HCT116 (cell line): ENCODE measurements at regions not wholly inside any gene's neighbourhood (a gene's known extent, or its start where the extent isn't known, plus 50 kb on each side); places are given as distances from the start of the nearest gene placed in this dataset.

Experiments
- ATAC-seq: fragments of 200-7000 bp; cut with Tn5 transposase; 2 replicates; pipeline ENCODE4 v1.9.1; 2020; ENCODE audit warnings: mild to moderate bottlenecking, moderate library complexity
- BruUV-seq: library from RNA; stranded (reverse); fragments of 400-500 nt; replicated peaks from 2 replicates; lab custom pipeline; 2021; lab: Mats Ljungman, UMichigan
- CTCF ChIA-PET: fragments of 300-600 bp; sonication (Branson Sonifier 250); formaldehyde crosslinking; loops from one replicate; lab custom pipeline; 2021; ENCODE audit warnings: antibody characterized with exemption; lab: Charles Lee
- POLR2A ChIA-PET: fragments of 300-600, 350-600 bp; sonication (Branson Sonifier 250); formaldehyde crosslinking; loops from one replicate; lab custom pipeline; 2021; ENCODE audit warnings: antibody characterized with exemption; lab: Charles Lee
- RAD21 ChIA-PET, 2 experiments: fragments of 300-600 bp; sonication (Branson Sonifier 250); formaldehyde crosslinking; loops; one replicate each; lab custom pipeline; 2023; ENCODE audit warnings: low total read pairs in 2 of 2; ENCODE audit not compliant: uncharacterized antibody in 2 of 2, unreplicated experiment in 2 of 2, low non-redundant PET in 1 of 2; lab: Charles Lee
- DNase-seq: peaks from one replicate; pipeline ENCODE4 v3.0.0-alpha.2; 2010; ENCODE audit warnings: low read depth, low spot score
- H2AFZ ChIP-seq: fragments of 200-600 bp; shearing (Covaris generic), sonication (generic); 2 replicates; pipeline ENCODE4 v1.6.1; 2017; ENCODE audit warnings: low read depth, mixed run types, mixed read lengths, antibody characterized with exemption, low read length; ENCODE audit not compliant: poor library complexity, severe bottlenecking
- H3K27ac ChIP-seq: 2 replicates; pipeline ENCODE4 v1.5.1; 2012; ENCODE audit warnings: low read depth, low read length
- H3K27me3 ChIP-seq: fragments of 200-600 bp; sonication (generic); 2 replicates; pipeline ENCODE4 v1.6.1; 2016; ENCODE audit warnings: mixed run types, low read length, mixed read lengths; ENCODE audit not compliant: insufficient read depth
- H3K36me3 ChIP-seq, 2 experiments: fragments of 200-500 bp in 1 of 2; fragments of 200-600 bp in 1 of 2; sonication (Bioruptor generic) in 1 of 2; sonication (generic) in 1 of 2; 2 replicates each; pipeline versions ENCODE4 v1.5.1 to v1.6.1; 2014 to 2016; ENCODE audit warnings: low read length in 2 of 2, inconsistent platforms in 1 of 2, mixed read lengths in 1 of 2, mixed run types in 1 of 2; ENCODE audit not compliant: insufficient read depth in 2 of 2, control insufficient read depth in 1 of 2
- H3K4me1 ChIP-seq, 2 experiments: fragments of 200-600 bp in 1 of 2; sonication (generic) in 1 of 2; 2 replicates each; pipeline versions ENCODE4 v1.5.1 to v1.6.1; 2012 to 2017; ENCODE audit warnings: low read length in 2 of 2, inconsistent platforms in 1 of 2, mild to moderate bottlenecking in 1 of 2, mixed read lengths in 1 of 2, mixed run types in 1 of 2, moderate library complexity in 1 of 2; ENCODE audit not compliant: insufficient read depth in 2 of 2, control insufficient read depth in 1 of 2
- H3K4me2 ChIP-seq: fragments of 200-600 bp; sonication (generic); 2 replicates; pipeline ENCODE4 v1.6.1; 2017; ENCODE audit warnings: mixed run types, low read length, mixed read lengths
- H3K4me3 ChIP-seq, 2 experiments: fragments of 200-600 bp in 1 of 2; sonication (generic) in 1 of 2; replicated peaks in 1 of 2; 2 replicates each; pipeline ENCODE4 v1.5.1; 2011 to 2016; ENCODE audit warnings: low read length in 2 of 2, control low read depth in 1 of 2, low read depth in 1 of 2, mild to moderate bottlenecking in 1 of 2, mixed read lengths in 1 of 2, mixed run types in 1 of 2
- H3K79me2 ChIP-seq: fragments of 200-600 bp; sonication (generic); 2 replicates; pipeline ENCODE4 v1.6.1; 2017; ENCODE audit warnings: mild to moderate bottlenecking, mixed run types, low read length, moderate library complexity, mixed read lengths; ENCODE audit not compliant: insufficient read depth
- H3K9ac ChIP-seq: fragments of 200-600 bp; sonication (generic); 2 replicates; pipeline ENCODE4 v1.6.1; 2016; ENCODE audit warnings: low read length, mixed read lengths
- H3K9me2 ChIP-seq: fragments of 200-600 bp; sonication (generic), shearing (Covaris generic); 2 replicates; pipeline ENCODE4 v1.6.1; 2017; ENCODE audit warnings: mixed run types, mild to moderate bottlenecking, moderate library complexity; ENCODE audit not compliant: insufficient read depth
- H3K9me3 ChIP-seq, 2 experiments: fragments of 200-500 bp in 1 of 2; fragments of 200-600 bp in 1 of 2; sonication (Bioruptor generic) in 1 of 2; sonication (generic) in 1 of 2; 2 replicates each; pipeline ENCODE4 v1.6.1; 2014 to 2017; ENCODE audit warnings: low read length in 2 of 2, mixed read lengths in 2 of 2, inconsistent platforms in 1 of 2, low read depth in 1 of 2, mild to moderate bottlenecking in 1 of 2, mixed run types in 1 of 2, moderate library complexity in 1 of 2; ENCODE audit not compliant: control insufficient read depth in 1 of 2, insufficient read depth in 1 of 2
- H4K20me1 ChIP-seq: fragments of 200-600 bp; sonication (generic), shearing (Covaris generic); 2 replicates; pipeline ENCODE4 v1.6.1; 2017; ENCODE audit warnings: mixed run types, mild to moderate bottlenecking, moderate library complexity; ENCODE audit not compliant: insufficient read depth
- CTCF ChIP-seq, 3 experiments: fragments of 200-600 bp in 1 of 3; sonication (generic) in 1 of 3; IDR thresholded peaks in 2 of 3; conservative IDR thresholded peaks in 1 of 3; 2 replicates each; pipeline ENCODE4 v1.5.1; 2012 to 2017; ENCODE audit warnings: low read depth in 2 of 3, low read length in 2 of 3, antibody characterized with exemption in 1 of 3, borderline replicate concordance in 1 of 3, control low read depth in 1 of 3, mild to moderate bottlenecking in 1 of 3, mixed read lengths in 1 of 3, mixed run types in 1 of 3, moderate library complexity in 1 of 3; ENCODE audit not compliant: insufficient read depth in 1 of 3
- ELF1 ChIP-seq: IDR thresholded peaks from 2 replicates; pipeline ENCODE4 v1.6.1; 2012; ENCODE audit warnings: low read depth, borderline replicate concordance
- FOSL1 ChIP-seq: IDR thresholded peaks from 2 replicates; pipeline ENCODE4 v1.6.1; 2012; ENCODE audit warnings: low read depth
- POLR2A ChIP-seq: IDR thresholded peaks from 2 replicates; pipeline ENCODE4 v1.7.0; 2011; ENCODE audit warnings: borderline replicate concordance; ENCODE audit not compliant: insufficient read depth, insufficient read length; ENCODE audit errors: extremely low read depth
- RAD21 ChIP-seq: IDR thresholded peaks from 2 replicates; pipeline ENCODE4 v1.6.1; 2012; ENCODE audit warnings: low read depth, mild to moderate bottlenecking
- REST ChIP-seq: IDR thresholded peaks from 2 replicates; pipeline ENCODE4 v1.6.1; 2012; ENCODE audit warnings: low read depth
- YY1 ChIP-seq: IDR thresholded peaks from 2 replicates; pipeline ENCODE4 v1.6.1; 2011; ENCODE audit warnings: low read length, low read depth, moderate library complexity, mild to moderate bottlenecking; ENCODE audit not compliant: insufficient replicate concordance; ENCODE audit errors: extremely low read depth
- intact Hi-C: fragments of 100-400 bp; cut with micrococcal nuclease; formaldehyde crosslinking; loops from 2 replicates; pipeline ENCODE4 v1.10.0; 2022

GRCh38 chr9:85425153-85425611, 316.6 kb downstream of the AGTPBP1 start:
- Histone ChIP-seq H3K27me3 (peaks cover 15% of the 10 kb centered on the region), H3K4me2 (peak overlapping the region; percentile 33; the same call in 1 of the 2 replicates), H3K4me1 (no peaks in the 10 kb centered on the region), H3K36me3 (no peaks in the 10 kb centered on the region), H3K9ac (no peak overlapping the region), H3K9me2 (no peaks in the 10 kb centered on the region), H3K27ac (no peak overlapping the region), H3K4me3 (no peak overlapping the region), H4K20me1 (no peaks in the 10 kb centered on the region), H3K79me2 (no peaks in the 10 kb centered on the region), H3K9me3 (no peaks in the 10 kb centered on the region), H2AFZ (peak overlapping the region; percentile 62)
- intact Hi-C loops: loop anchor here (1.0 kb wide), 2 partner anchors 728 to 1028 kb away; no protein-coding TSS in a partner anchor
- ChIA-PET POLR2A (no interaction called here), RAD21 (interaction anchor here in 1 of 2 experiments (0.9 kb wide), 1 partner anchor 1028 kb away, joined by 3 read pairs; no protein-coding TSS in a partner anchor), CTCF (interaction anchor here (0.6 to 2.3 kb wide), 11 partner anchors 10 to 1028 kb away, joined by 3 to 15 read pairs (median 5); no protein-coding TSS in a partner anchor)
- ATAC-seq: peak; percentile 97
- DNase-seq: peak; percentile 69
- no TSS peak for BruUV-seq
- TF ChIP-seq CTCF (IDR thresholded peaks at IDR 0.05 in 2 of 3, conservative IDR thresholded peaks at IDR 0.05 in 1 of 3; ENCODE audit: borderline replicate concordance in 1 of 3, insufficient read depth in 1 of 3, low read depth in 2 of 3, low read length in 2 of 3) (peak; percentile 79 to 86 (median 83)), REST (no peak), FOSL1 (no peak), POLR2A (no peak), ELF1 (no peak), YY1 (peak; percentile 43), RAD21 (peak; percentile 83)
